HG03108 (cell line): ENCODE measurements at regions not wholly inside any gene's neighbourhood (a gene's known extent, or its start where the extent isn't known, plus 50 kb on each side); places are given as distances from the start of the nearest gene placed in this dataset.
A peak's percentile ranks its signal among the peaks of the same experiment; 100 is the strongest.
"Not testable (repeated sequence)": the region's sequence is repeated elsewhere in the genome, so short reads cannot be mapped to it uniquely, and the experiment has no call there.

Experiments used
- ATAC-seq: cut with Tn5 transposase; IDR thresholded peaks from one replicate; pipeline ENCODE4 v1.9.1; 2021; ENCODE audit warnings: moderate library complexity; ENCODE audit not compliant: unreplicated experiment

DNA sequence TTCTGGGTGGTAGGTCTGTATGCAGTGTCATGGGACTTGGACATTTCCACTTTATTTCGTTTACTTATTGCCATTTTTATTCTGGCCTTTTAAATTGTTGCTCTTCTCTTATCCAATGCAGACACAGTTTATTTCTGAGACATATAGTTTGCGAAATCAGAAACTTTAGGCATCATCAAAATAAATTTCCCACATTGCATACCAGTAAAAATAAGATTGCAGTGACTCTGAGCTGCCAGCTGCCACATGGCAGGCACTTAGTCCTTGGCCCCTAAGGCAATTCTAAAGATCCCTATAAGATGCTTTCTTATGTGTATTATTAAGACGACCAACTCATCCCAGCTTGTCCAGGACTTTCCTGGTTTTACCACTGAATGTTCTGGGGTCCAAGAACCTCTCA, 81.8 kb upstream of the ANKRD1 start:
- no peak for ATAC-seq

DNA sequence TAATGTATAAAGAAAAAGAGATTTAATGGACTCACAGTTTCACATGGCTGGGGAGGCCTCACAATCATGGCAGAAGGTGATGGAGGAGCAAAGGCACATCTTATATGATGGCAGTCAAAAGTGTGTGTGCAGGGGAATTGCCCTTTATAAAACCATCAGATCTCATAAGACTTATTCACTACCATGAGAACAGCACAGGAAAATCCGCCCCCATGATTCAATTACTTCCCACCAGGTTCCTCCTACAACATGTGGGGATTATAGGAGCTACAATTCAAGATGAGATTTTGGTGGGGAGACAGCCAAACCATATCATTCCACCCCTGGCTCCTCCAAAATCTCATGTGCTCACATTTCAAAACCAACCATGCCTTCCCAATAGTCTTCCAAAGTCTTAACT, 82.5 kb upstream of the ANKRD1 start:
- not testable (repeated sequence) for ATAC-seq

- ATAC-seq = not testable (repeated sequence)
Observed at GRCh38 chr10:91005276-91005675, 84.4 kb upstream of the ANKRD1 start.

DNA sequence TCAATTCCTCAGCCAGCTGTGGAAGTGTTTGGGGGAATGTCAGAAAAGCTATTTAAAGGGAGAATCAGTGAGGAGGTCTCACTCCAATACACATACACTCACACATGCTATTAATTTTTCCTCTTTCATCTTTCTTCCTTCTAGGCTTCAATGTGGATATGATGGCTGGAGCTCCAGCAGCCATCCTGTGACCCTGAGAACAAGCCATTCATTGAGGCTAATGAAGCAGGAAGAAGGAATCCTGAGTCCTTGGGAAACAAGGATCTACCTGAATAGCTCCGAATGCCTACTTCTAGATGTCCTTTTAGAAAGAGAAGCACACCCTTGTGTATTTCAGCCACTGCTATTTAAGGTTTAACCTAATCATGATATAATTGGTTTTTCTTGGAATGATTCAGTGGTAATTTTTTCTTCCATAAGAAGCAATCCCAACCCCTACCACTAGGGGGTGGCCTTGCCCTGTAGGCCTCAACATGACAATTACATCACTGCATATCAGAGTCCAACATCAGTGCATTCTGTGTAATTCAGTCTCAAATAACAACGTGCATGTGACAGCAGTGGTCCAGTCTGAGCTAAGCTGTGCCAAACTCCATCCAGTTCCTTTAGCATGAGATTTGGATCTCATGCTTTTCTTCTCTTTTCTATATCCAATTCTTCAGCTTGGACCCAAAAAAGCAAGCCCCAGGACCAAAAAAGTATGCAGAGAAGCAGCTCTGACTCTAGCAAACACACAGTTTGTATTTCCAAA, 85.3 kb upstream of the ANKRD1 start:
- peak; percentile 29 for ATAC-seq

- peak; percentile 80 for ATAC-seq
Observed at GRCh38 chr10:91006752-91007346, 86.0 kb upstream of the ANKRD1 start.

DNA sequence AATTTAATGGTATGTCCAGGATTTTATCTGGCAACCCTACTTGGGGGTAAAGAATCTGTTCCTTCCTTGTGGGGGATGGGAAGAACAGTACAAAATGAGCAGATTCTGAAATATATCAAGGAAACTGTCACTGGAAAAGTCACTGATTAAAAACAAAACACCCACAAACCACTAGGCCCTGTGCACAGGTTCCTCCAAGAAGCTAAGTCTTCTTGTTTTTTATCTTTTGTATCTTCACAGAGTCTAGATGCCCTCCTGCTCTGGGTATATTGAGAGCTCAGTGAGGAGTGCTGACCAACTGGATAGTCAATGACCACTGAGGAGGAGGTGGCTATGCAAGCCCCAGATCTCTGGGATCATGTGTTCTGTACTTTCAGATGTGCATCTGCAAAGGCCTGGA, 86.8 kb upstream of the ANKRD1 start:
- no peak for ATAC-seq

GRCh38 chr10:91009121-91009520, 88.2 kb upstream of the ANKRD1 start:
- no peak for ATAC-seq

- no peak for ATAC-seq
Observed at GRCh38 chr10:91010952-91011351, 90.1 kb upstream of the ANKRD1 start.

GRCh38 chr10:91012502-91012901, 91.6 kb upstream of the ANKRD1 start:
- ATAC-seq = no peak

DNA sequence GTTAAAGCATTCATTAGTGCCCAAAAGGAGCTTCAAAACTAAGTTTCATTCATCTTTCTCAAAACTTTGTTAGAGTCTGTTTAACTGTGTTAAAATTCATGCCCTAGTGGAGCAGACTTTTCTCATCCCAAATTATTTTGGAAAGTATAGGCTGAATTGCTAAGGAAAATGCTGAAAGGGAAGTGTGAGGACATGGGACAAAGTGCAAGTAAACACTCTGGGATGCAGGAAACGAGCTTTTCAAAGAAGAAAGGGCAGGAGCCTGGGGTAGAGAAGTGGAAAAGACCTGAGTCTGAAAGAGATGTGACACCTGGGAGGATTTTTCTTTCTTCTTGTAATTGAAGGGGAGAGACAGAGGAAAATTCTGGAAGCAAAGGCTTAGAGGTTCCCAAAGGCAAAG, 93.1 kb upstream of the ANKRD1 start:
- ATAC-seq = no peak

DNA sequence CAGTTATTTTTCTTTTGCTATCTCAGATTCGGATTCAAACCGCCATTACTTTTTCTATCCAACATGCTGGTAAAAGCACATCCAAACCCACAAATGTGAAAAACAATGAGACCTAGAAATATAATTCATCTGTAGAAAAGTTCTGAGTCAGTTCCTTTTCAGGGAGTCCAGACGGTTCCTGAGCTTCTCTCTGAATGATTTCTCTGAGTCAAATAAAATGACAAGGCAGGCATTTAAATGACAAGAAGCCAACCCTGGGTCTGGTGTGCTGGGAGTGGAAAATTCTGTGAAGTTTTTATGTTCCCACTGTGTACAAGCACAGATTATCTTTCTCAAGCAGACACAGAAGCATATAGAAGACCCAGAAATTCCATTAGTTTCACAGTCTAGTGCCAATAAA, 96.3 kb upstream of the ANKRD1 start:
- no peak for ATAC-seq

DNA sequence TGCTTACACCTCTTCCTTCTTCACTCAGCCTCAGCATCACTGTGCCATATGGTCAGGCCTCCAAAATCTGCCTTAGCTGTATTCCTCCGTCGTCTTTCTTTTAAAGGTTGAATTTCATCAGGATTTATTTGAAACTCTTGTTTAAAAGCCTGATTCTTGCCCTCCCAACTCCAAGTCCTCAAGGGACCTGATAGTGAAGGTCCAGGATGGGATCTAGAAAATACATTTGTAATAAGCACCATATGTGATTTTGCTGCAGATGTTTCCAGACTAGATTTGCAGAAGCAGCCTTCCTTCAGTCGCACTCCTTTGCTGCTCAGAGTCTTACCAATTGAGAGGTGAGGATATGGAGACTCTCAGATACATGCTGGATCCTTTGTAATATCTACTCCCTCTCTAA, 101.0 kb upstream of the ANKRD1 start:
- no peak for ATAC-seq

DNA sequence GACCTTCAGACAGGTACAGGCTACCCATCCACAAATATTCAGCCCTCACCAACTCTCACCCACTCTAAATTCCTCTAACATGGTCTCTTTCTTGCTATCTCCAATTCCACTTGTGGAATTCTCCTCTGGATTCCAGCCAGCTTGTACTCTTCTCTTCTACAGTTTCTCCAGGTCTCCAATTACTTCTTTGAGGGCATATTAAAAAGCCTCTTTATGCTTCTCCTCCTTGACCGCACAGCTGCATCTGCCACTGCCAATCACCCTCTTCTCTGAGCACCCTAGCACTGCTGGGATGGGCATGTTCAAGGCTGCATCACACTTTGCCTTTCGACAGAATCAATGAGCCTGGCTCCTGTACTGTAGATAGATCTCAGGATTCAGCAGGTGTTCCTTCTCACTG, 101.5 kb upstream of the ANKRD1 start:
- ATAC-seq = no peak

GRCh38 chr10:91022924-91023699, 102.2 kb upstream of the ANKRD1 start:
- no peak for ATAC-seq

- no peak for ATAC-seq
Observed at GRCh38 chr10:91023700-91024398, 103.0 kb upstream of the ANKRD1 start.

DNA sequence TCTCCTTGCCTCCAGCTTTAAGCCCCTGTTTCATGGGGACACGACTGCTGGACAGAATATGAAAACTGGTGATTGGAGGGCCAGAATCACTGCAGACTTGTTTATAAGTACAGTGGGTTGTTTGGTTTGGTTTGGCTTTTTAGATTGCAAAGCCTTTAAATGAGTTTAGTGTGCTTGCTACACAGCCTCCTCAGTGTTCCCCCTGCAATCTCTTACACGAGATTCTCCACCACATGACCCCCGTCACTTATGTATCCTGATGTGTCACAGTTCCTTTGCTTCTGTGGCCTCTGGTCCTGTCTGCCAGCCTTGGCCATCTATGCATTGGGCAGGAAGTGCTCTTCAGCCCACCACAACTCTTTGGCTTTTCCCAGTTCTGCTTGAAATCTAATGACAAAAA, 103.7 kb upstream of the ANKRD1 start:
- no peak for ATAC-seq

- no peak for ATAC-seq
Observed at GRCh38 chr10:91032611-91033206, 111.8 kb upstream of the ANKRD1 start.

- ATAC-seq = no peak
Observed at GRCh38 chr10:91033324-91033950, 112.5 kb upstream of the ANKRD1 start.

GRCh38 chr10:91034042-91034441, 113.2 kb upstream of the ANKRD1 start:
- ATAC-seq = no peak

- ATAC-seq = no peak
Observed at GRCh38 chr10:91034494-91035159, 113.7 kb upstream of the ANKRD1 start.
